HepG2 (cell line): ENCODE measurements at regions not wholly inside any gene's neighbourhood (a gene's known extent, or its start where the extent isn't known, plus 50 kb on each side); places are given as distances from the start of the nearest gene placed in this dataset.
"Not testable (repeated sequence)": the region's sequence is repeated elsewhere in the genome, so short reads cannot be mapped to it uniquely, and the experiment has no call there.

Experiments used
- ATAC-seq: fragments of 200-7000 bp; cut with Tn5 transposase; 3 replicates; pipeline ENCODE4 v1.9.1; 2020; ENCODE audit warnings: mild to moderate bottlenecking, moderate library complexity
- BruUV-seq: library from RNA; stranded (reverse); fragments of 400-500 nt; replicated peaks from 2 replicates; lab custom pipeline; 2021; lab: Mats Ljungman, UMichigan
- CTCF ChIA-PET: fragments of 300-600 bp; formaldehyde crosslinking; extraction: SDS; loops from one replicate; lab custom pipeline; 2021; ENCODE audit warnings: low total read pairs, inconsistent platforms, low intra/inter-chr PET ratio; lab: Yijun Ruan, JAX
- POLR2A ChIA-PET: fragments of 350-600 bp; sonication (Branson Sonifier 250); formaldehyde crosslinking; loops from one replicate; lab custom pipeline; 2020; ENCODE audit warnings: antibody characterized with exemption, inconsistent platforms; lab: Yijun Ruan, JAX
- DNase-seq: peaks from one replicate; pipeline ENCODE4 v3.0.0-alpha.2; 2015; ENCODE audit warnings: low spot score
- FAIRE-seq: peaks from 3 replicates; lab custom pipeline; 2011; peaks lifted over from hg19 to GRCh38; lab: Jason Lieb, UNC
- H2AFZ ChIP-seq: one replicate; pipeline ENCODE4 v1.6.1; 2011; ENCODE audit warnings: low read length, inconsistent platforms
- H3K27ac ChIP-seq: fragments of 300-600 bp; 3 replicates; pipeline ENCODE4 v1.8.0; 2011; ENCODE audit warnings: mixed run types, mild to moderate bottlenecking, mixed read lengths, low read length, inconsistent platforms; ENCODE audit not compliant: insufficient read depth; ENCODE audit errors: extremely low read length
- H3K27me3 ChIP-seq, 2 experiments: fragments of 200-600 bp in 1 of 2; 2 replicates in 1 of 2; 3 replicates in 1 of 2; pipeline versions ENCODE4 v1.6.0 to v1.8.0; 2011; ENCODE audit warnings: low read length in 2 of 2, mild to moderate bottlenecking in 2 of 2, moderate library complexity in 2 of 2, inconsistent platforms in 1 of 2; ENCODE audit not compliant: insufficient read depth in 2 of 2, control insufficient read depth in 1 of 2
- H3K36me3 ChIP-seq, 2 experiments: fragments of 200-600 bp in 1 of 2; replicated peaks in 1 of 2; 2 replicates in 1 of 2; 3 replicates in 1 of 2; pipeline versions ENCODE4 v1.5.1 to v1.8.0; 2011; ENCODE audit warnings: low read length in 2 of 2, inconsistent platforms in 1 of 2; ENCODE audit not compliant: insufficient read depth in 2 of 2, control insufficient read depth in 1 of 2
- H3K4me1 ChIP-seq: 2 replicates; pipeline ENCODE4 v1.5.1; 2012; ENCODE audit warnings: low read length, inconsistent platforms; ENCODE audit not compliant: insufficient read depth
- H3K4me2 ChIP-seq: 2 replicates; pipeline ENCODE4 v1.6.0; 2011; ENCODE audit warnings: low read depth, low read length, inconsistent platforms
- H3K4me3 ChIP-seq, 3 experiments: fragments of 200-600 bp in 1 of 3; sonication (generic), shearing (Covaris generic) in 1 of 3; replicated peaks in 1 of 3; 2 replicates each; pipeline ENCODE4 v1.5.1; 2011 to 2016; ENCODE audit warnings: low read length in 3 of 3, inconsistent platforms in 2 of 3, low read depth in 2 of 3, mild to moderate bottlenecking in 2 of 3, control low read depth in 1 of 3, mixed read lengths in 1 of 3; ENCODE audit not compliant: insufficient read depth in 1 of 3
- H3K79me2 ChIP-seq: one replicate; pipeline ENCODE4 v1.6.1; 2011; ENCODE audit warnings: low read length, inconsistent platforms; ENCODE audit not compliant: insufficient read depth
- H3K9ac ChIP-seq: 2 replicates; pipeline ENCODE4 v1.6.0; 2011; ENCODE audit warnings: mild to moderate bottlenecking, low read depth, low read length, inconsistent platforms; ENCODE audit not compliant: insufficient read depth
- H3K9me3 ChIP-seq: 2 replicates; pipeline ENCODE4 v1.5.1; 2012; ENCODE audit warnings: mild to moderate bottlenecking, low read length
- H4K20me1 ChIP-seq: 2 replicates; pipeline ENCODE4 v1.6.0; 2011; ENCODE audit warnings: inconsistent platforms, mild to moderate bottlenecking, low read length, moderate library complexity; ENCODE audit not compliant: insufficient read depth
- WGBS: methylation state at CpG from one replicate; pipeline ENCODE4 v1.1.6; 2017; ENCODE audit warnings: low lambda C conversion rate; 5-methylcytosine and 5-hydroxymethylcytosine counted together
- in situ Hi-C: cut with HindIII; loops from 2 replicates; pipeline ENCODE4 v1.10.0; 2017; ENCODE audit warnings: low pct_unique_long_range_greater_than_20kb; ENCODE audit not compliant: extremely low pct_ligation_motif_present
- intact Hi-C: fragments of 100-400 bp; cut with micrococcal nuclease; formaldehyde crosslinking; loops from one replicate; pipeline ENCODE4 v1.10.0; 2022; ENCODE audit not compliant: unreplicated experiment

- FAIRE-seq, CTCF ChIA-PET, H3K79me2 ChIP-seq, H3K36me3 ChIP-seq, ATAC-seq, in situ Hi-C loops, H3K27me3 ChIP-seq, intact Hi-C loops, H4K20me1 ChIP-seq, H2AFZ ChIP-seq, H3K4me2 ChIP-seq, H3K4me3 ChIP-seq, DNase-seq, H3K27ac ChIP-seq, H3K9ac ChIP-seq, H3K9me3 ChIP-seq, POLR2A ChIA-PET, H3K4me1 ChIP-seq, BruUV-seq: not testable (repeated sequence)
- WGBS: no CpG with 5 or more reads among the region's 3 CpGs
These were observed 81.2 kb upstream of the FBXO28 start for GRCh38 chr1:224032608-224033276.

GRCh38 chr1:224031986-224032385, 81.9 kb upstream of the FBXO28 start:
- CTCF ChIA-PET, ATAC-seq, H3K9ac ChIP-seq, FAIRE-seq, H3K27me3 ChIP-seq, H2AFZ ChIP-seq, H3K27ac ChIP-seq, intact Hi-C loops, in situ Hi-C loops, H3K36me3 ChIP-seq, H3K4me2 ChIP-seq, H3K4me1 ChIP-seq, H3K4me3 ChIP-seq, DNase-seq, H4K20me1 ChIP-seq, H3K9me3 ChIP-seq, POLR2A ChIA-PET, H3K79me2 ChIP-seq: not testable (repeated sequence)
- BruUV-seq: TSS peak; percentile 55
- WGBS: no CpG with 5 or more reads among the region's 3 CpGs

GRCh38 chr1:224030257-224030656, 83.7 kb upstream of the FBXO28 start:
- H3K27ac ChIP-seq, H3K4me3 ChIP-seq, H3K79me2 ChIP-seq, H3K27me3 ChIP-seq, H3K4me1 ChIP-seq, DNase-seq, CTCF ChIA-PET, H3K9ac ChIP-seq, H4K20me1 ChIP-seq, H3K9me3 ChIP-seq, POLR2A ChIA-PET, H3K36me3 ChIP-seq, H2AFZ ChIP-seq, in situ Hi-C loops, H3K4me2 ChIP-seq, FAIRE-seq, BruUV-seq, ATAC-seq, intact Hi-C loops: not testable (repeated sequence)
- 41% methylated on average over 6 of the region's 6 CpGs for WGBS

GRCh38 chr1:224029286-224030025, 84.5 kb upstream of the FBXO28 start:
- H3K4me2 ChIP-seq, H3K27ac ChIP-seq, FAIRE-seq, BruUV-seq, H4K20me1 ChIP-seq, H3K9me3 ChIP-seq, intact Hi-C loops, H3K79me2 ChIP-seq, H2AFZ ChIP-seq, POLR2A ChIA-PET, DNase-seq, CTCF ChIA-PET, H3K4me1 ChIP-seq, H3K9ac ChIP-seq, H3K36me3 ChIP-seq, in situ Hi-C loops, H3K4me3 ChIP-seq, H3K27me3 ChIP-seq: not testable (repeated sequence)
- peak; percentile 71 for ATAC-seq
- WGBS: 5% methylated on average over 3 of the region's 5 CpGs
